ENCODE measurements at regions not wholly inside any gene's neighbourhood (a gene's known extent, or its start where the extent isn't known, plus 50 kb on each side); places are given as distances from the start of the nearest gene placed in this dataset.

DNA sequence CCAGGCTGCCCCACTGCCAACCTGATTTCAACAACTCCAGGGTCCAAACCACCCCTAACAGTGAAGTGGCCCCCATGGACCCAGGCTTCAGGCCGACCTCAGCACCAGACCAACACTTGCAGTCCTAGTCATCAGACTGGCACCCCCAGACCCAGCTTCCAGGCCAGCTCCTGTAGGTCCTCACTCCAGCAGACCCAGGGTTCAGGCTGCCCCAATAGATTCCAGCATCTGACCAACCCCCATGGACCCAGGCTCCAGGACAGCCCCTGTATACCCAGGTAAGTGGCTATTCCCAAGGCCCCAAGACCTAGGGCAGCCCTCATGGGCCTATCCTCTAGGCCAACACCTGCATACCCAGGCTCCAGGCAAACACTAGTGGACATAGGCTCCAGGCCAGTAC is 193.8 kb upstream of the OBI1 start:
- DNase-seq = no peak

DNA sequence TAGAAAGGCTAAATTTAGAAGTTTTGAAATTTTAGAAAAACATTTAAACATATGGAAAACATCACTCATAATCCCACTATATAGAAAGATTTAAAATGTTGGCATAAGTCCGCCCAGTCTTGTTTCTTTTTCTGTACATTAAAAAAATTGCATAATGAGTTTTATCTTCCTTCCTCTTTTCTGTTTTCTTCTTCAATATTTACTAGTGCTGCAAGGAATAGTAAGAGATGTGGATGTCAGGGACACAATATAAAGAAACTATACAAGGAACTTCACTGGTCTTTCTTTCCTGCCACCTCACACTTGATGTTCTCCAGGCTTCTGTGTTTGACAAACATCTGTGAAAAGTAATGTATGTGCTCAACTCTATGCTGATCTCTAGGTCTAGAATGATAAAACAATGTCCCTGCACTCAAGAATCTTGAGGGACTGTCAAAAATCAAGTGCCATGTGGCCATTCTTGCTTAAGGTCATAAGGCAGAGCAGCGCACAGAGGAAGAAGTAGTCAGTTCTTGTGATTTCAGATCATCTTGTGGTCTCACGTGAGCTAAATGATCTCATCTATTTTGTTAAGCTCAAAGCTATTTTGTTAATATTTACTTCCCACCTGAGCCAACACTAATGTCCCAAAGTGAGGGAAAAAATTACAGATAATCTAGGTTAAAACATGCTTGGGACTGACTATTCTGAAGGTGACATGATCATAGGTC is 186.9 kb upstream of the OBI1 start:
- no peak for DNase-seq

DNA sequence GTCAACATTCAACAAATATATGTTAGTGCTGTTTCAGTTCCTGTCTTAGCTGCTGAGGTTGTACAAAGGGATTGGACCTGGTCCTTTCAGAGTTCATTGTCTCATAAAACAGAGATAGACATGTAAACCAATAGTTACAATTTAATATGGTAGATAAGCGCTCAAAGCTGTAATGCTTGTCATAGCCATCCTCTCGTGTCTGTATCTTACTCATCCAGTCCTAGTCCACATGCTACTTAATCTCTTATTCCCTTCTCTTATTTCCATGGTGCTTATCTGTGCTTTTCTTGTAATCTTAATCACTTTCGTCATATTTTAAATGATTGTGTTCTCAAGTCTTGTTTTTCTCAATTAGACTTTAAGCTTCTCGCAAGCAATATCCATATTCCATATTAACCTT is 185.2 kb upstream of the OBI1 start:
- DNase-seq = no peak

DNA sequence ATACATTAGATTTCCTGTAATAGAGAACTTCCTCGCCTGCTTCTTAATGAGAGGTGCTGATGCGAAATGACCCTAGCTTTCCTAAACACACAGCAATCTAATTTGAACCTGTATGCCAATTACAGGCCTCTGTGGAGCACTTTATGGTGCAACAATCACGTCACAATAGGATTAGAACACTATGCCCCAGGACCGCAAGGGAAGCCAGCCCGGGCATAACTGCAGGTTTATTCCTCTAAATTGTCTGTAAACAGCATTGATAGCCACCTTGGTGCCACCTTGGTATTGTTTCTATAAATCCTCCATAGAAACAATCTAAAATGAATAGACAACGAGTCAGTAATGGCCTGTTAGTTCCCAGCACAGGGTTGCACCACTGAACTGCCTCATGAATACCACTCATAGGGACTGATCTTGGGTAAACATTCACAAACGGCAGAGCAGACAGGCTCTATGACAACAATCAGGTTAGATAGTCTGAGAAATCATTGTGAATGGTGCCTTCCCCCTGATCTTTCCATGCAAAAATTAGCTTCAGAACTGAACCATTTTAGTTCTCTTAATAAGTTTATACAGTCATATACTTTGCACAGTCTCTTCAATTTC is 182.5 kb upstream of the OBI1 start:
- DNase-seq = no peak

DNA sequence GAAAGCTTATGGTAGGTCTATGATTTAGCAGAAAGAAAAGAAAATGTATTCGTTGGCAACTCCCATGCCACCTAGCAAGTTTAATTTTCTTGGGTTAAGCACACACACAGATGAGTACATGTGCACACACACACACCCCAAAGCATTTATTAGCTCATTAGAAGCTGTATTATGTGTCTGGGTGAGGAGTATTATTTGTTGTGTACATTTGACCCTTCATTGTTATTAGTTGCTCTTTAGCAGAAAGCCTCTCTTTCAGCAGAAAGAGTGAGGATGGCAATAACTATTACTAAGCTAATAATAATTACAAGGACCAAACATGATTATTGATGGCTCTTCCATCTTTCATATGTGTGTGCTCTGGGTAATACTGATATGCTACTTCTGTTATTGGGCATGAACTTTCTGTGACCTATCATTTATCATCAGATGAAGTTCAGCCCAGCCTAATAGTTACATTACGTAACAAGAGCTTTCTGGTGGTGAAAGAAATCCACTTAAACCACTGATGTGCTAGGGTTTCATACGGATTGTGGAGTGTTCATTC is 177.4 kb upstream of the OBI1 start:
- DNase-seq = no peak

DNA sequence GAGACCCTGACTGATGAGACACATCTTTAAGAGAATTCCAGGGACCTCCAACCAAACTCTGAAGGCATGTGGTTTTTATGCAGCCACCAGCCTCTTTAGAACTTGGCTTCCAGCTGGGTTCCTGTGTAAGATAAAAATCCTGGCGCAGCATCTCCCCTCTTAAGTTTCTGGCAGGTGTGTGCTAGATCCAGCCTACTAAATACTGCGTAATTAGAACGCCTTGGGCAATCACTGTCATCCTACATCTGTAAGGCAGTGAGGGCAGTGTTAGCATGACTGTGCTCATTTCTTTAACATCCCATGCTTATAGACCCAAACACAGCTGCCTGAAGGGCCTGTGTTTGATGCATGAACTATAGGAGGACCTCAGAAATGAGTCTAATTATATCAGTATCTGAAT is 173.5 kb upstream of the OBI1 start:
- no peak for DNase-seq

DNA sequence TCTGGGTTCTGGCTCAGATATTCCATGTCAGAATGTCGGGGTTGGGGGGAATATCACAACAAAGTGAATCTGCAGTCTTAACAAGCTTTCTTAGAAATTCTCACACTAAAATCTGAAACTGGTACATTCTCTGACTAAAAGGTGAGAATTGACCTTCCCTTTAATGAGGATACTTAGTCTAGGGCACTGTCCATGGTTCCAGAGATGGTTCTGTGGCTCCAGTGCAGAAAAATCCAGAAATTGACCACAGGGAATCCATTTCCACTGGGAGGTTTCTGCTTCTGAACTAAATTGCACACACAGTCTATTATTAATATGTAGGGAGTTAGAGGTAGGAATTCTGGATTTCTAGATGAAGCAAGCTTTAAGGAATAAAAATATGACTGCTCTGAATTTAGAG is 171.6 kb upstream of the OBI1 start:
- no peak for DNase-seq

DNA sequence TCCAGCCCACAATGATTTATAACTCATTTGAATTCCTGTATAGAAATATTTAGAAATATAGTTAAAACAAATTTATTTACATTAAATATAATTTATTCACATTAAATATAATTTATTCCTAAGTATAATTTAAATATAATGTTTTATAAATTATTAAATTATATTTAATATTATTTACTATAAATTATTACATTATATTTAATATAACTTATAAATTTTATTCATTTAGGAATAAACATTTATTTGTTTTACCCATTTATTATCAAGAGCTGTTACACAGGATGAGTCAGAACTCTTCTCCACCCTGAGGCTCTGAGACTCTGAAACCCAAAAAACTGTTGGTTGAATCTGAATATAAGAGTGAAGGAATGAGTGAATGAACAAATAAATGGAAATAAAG is 170.9 kb upstream of the OBI1 start:
- DNase-seq = no peak

DNA sequence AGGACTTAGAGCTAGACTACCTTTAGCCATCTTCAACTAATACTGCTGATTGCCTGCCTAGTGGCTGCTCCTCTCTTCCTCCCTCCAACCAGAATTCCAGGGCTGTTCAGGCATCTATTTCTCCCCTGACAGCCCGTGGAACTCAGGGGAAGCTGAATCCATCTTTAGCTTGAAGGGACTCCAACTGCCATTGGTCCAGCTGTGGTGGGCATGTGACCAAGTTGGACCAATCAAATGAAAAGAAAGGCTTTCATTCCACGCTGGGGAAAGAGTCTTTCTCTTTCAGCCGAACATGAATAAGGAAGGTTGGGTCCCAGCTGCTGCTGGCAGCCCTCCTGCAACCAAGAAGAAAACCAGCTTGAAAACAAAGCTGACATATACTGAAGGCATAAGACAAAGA is 168.5 kb upstream of the OBI1 start:
- no peak for DNase-seq

DNA sequence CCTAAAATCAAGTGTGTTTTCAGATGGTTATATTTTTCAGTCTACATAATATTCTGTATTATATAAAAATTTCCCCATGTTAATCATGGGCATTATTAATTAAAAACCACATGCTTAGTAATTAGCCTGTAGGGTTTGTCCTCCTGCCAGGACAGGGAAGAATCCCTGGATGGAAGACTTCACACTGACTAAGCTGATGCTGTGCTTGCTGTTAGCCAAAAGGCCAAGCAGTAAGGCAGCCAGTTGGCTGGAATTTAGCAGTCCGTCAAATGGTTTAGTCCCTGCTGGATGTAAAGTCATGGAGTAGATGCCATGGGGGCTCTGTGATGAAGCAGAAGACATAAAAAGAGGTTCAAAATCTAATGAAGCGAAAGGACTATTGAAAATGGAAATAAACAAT is 168.0 kb upstream of the OBI1 start:
- DNase-seq = no peak

DNA sequence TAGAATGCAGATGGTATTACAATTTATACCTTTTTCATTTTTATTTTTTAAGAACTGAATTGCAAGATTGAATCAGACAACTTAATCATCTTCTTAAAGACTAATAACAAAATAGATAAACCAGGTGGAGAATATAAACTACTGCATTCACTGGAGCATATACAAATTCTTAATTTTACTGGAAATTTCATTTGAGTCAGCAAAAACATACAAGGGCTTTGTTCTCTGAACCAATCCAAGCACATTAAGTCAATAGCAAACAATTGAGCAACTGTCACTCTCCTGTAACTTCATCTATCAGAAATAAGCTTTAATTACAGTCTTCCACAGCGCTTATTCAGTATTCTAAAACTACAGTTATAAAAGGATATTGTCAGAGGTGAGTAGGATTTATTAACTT is 167.4 kb upstream of the OBI1 start:
- no peak for DNase-seq

DNA sequence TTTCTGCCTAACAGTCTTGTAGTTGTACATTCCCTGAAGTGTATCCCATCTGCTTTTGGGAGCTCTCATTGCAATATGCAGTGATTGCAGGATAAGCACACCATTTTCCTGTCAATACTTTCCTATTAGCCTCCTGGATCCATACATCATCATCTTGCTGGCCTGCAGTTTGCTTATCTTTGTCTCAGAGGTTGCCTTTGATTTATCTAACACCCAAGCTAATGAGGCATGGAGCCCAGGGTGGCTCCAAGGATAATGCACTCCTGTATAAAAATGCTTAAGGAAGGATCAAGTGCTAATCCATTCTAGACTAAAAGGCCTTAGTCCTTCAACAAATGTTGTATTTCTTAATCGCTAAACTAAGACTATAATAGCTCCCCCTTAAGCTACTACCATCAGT is 161.6 kb upstream of the OBI1 start:
- DNase-seq = no peak

DNA sequence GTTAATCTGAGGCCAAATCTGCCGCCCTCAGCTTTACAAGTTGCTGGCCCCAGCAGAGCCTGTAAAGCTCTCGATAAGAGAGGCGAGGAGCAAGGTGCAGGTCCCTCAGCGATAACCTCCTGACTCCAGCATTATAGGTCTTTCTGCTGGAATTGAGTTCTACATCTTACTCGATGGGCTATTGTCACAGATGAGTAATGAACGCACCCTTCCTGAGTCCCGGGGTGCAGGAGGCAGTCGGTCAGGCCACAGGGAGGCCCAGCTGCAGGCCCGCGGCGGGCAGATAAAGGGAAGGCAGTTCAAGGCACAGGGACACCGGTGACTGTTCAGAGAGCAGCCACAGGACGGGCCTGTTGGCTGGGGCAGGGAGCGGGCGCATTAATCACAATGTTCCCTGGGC is 157.6 kb upstream of the OBI1 start:
- no peak for DNase-seq

DNA sequence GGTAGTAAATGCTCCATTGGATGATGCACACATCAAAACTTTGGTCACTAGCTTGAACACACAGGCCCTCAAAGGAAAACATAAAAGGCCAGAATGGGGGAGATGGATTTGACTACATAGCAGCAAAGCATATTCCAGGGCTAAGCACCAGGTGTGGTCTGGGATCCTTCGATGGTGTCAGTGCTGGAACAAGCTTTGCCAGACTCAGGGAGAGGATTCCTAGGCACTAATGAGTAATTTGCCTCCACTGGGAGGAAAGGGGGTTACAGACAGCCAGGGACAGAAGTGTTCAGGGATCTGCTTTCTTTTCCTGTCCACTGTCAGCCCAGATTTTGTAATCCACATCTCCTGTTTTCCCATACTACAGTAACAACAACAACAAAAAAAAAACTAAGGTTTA is 157.2 kb upstream of the OBI1 start:
- no peak for DNase-seq

DNA sequence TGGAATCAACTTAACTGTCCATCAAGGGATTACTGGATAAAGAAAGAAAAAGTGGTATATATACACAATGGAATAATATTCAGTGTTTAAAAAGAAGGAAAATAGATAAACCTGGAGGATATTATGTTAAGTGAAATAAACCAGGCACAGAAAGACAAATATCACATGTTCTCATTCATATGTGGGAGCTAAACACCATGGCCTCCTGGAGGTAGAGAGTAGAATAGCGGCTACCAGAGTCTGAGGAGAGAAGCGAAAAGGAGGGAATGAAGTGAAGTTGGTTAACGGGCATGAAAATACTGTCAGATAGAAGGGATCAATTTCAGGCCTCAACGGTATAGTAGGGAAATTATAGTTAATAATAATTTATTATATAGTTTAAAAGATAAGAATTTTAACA is 147.5 kb upstream of the OBI1 start:
- no peak for DNase-seq

DNA sequence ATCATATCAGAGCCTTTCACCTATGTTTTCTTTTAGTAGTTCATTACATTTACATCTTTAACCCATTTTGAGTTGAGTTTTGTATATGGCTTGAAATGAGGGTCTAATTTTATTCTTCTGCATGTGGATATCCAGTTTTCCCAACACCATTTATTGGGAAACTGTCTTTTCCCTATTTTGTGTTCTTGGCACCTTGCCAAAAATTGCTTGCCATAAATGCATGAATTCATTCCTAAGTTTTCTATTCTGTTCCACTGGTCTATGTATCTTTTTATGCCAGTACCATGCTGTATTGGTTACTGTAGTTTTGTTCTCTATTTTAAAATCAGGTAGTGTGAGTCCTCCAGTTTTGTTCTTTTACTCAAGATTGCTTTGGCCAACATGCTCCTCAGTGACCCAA is 144.0 kb upstream of the OBI1 start:
- DNase-seq = no peak

DNA sequence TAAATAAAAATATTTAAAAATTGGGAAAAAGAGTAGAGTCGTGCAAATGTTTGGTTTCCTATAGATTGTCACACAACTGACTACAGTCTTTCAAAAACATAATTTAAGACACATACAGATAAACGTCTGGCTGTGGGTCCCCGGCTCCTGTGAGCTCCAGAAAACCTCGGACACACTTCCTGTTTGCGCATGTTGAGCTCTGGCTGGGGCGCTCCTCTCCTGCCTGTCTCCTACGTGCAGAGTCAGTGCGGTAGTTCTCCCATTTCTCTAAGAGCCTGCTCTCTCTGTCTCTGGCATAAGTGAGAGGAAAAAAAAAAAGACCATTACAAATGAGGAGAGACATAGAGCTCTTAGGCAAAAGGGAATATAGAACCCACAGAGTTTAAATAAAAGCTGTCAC is 128.2 kb upstream of the OBI1 start:
- no peak for DNase-seq

DNA sequence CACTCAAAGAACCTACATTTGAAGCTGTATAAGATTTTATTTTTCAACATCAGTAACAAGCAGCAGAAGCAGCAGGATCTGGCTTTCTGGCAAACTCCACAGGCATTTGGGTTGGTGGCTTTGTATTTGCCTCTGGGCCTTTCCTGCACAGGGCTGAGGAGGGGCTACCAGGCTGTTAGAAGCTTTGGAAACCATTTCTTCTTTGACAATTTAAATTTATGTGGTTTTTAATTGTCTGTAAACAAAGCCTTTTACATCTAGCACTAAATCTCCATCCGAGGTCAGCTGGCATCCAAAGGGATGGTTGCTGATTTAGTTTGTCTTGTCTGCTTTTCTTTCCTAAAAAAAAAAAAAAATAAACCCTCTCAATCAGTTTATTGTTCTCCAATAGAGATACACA is 127.5 kb upstream of the OBI1 start:
- no peak for DNase-seq

DNA sequence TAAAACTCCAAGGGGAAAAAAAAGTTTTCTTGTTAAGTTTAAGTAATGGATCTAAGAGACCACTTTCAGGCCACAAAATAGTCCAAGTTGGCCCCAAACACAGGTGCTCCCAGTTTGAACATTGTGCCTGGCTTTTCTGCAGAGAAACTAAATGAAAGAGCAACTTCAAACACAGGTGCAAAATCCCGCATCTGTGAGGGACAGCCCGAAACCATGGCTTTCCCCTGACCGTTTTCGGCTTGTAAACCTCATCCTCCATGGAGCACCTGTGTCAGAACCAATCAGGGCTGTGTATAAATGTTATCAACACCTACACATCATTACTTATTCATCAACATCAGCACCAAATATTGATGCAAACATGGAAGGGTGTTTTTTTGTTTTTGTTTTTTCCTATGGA is 126.8 kb upstream of the OBI1 start:
- DNase-seq = no peak

DNA sequence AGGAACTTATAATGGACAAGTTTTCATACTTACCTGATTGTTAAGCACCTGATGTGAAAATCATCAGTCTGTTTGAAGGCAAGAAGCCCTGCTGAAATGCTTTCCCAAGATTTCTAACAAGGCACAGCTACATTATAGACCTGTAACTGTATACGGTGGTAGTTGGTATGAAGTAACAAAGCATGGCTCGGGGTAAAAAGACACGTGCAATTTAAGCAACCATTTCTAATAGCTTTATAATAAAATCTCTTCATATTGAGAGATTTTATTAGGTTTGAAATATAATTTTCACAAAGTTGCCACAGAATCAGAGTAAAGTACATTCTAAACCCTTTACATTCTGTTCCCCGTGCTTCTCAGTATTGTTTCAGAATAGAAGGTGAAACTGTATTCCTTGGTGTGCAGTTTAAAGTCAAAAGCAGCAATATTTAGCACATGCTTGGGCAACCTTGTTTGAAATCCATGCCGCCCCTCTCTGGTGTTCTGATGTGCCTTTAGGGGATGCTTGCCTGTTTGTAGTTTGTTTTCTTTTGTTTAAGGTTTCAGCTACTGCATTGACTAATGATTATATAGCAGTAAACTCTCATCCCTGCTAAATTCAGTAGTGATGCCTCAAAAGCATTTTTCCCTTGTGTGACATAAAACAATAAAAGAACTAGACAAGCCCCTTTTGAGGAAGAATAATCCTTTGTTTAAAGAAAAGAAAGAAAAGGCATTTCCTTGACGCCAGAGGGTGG is 125.2 kb upstream of the OBI1 start:
- DNase-seq = no peak

DNA sequence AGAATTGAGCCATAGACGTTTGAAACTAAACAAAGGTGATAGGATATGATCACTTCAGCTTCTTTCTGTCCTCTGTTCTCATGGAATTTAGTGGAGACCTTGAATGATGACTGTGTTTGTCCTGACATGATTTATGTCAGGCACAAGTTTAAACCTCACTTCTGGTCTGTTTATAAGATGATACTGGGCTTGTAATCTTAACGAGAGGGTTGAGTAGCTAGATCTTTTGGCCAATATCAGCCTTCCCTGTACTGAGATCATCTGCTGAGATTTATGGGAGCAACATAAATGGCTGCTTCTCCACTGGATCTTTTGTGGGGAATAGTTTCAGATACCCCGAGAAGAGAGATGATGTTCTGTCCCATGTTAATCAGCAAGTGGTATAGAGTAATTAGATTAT is 121.8 kb upstream of the OBI1 start:
- no peak for DNase-seq

DNA sequence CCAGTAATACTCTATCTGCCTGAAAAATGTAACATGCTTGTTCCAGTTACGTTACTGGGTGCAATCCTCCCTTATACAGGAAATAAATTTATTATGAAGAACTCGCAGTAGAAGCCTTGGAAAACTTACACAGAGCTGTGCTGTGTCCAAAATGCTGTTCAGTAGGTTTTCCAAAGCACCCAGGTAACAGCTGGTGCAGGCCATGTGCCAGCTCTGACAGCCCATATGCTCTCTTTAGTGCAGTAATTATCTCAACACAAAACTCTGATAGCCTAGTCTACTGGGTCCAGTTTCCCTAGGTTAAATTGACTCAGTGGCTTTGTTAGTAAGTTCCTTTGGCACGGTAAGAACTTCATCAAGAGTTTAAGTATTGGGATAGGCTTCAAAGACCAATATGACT is 120.7 kb upstream of the OBI1 start:
- peak; percentile 60 for DNase-seq

DNA sequence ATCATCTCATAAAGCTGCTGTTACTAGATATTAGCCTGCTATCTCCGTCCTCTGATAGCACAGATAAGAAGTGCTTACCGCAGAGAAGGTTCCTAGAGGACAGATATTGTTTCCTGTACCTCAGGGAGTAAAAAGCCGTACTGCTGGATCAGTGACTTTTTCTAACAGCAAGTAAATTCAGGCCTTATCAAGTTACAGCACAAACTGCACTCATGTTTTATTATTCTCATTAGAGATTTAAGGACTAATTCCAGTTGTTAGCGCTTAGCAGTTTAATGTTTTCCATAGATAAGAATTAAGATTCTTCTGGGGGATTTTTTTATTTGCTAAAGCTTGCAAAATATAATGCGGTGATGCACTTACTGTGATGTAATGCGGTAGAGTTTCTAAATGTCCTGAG is 119.0 kb upstream of the OBI1 start:
- DNase-seq = peak; percentile 32

DNA sequence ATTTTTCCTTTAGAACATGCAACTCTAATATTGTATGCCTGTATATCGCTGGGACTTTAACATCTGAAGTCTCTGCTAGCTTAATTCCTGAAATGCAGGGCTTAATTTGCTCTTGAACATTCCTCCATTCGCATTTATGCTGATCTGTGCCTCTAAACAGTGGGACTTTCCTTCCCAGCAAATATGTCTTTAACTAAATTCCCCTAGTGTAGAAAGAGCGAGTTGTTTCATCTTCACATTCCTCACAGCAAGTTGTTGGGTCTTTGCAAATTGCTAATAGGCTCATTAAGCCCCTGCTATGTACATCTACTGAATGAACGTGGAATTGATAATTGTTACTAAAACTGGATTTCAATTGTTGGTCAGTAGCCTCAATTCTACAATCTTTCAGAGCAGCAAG is 118.4 kb upstream of the OBI1 start:
- DNase-seq = no peak
